GM21381 (cell line): ENCODE measurements at regions not wholly inside any gene's neighbourhood (a gene's known extent, or its start where the extent isn't known, plus 50 kb on each side); places are given as distances from the start of the nearest gene placed in this dataset.

Experiments
- ATAC-seq: cut with Tn5 transposase; IDR thresholded peaks from one replicate; pipeline ENCODE4 v1.9.1; 2021; ENCODE audit warnings: mild to moderate bottlenecking, moderate library complexity; ENCODE audit not compliant: unreplicated experiment

DNA sequence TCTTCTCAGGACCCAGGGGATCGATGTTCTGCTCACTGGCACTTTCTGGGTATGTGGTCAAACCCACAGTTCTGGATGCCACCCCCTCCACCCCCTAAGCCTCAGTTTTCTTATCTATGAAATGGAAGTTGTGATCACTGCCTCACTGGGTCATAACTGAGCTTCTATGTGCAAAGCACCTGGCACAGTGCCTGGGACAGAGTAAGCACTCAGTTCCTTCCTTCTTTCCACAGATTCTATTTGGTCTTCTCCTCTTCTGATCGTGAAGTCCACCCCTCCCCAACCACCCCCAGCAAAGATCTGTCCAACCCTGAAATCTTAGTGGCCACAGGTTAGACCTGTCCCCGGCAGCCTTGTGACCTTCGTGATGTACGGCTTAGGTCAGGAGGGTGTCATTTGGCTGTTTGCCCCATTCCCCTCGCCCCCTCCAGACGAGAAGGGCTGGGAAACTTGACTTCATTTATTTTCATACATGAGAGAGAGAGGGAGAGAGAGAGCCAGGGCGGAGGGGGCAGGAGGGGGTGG lies 181.4 kb downstream of the FGF18 start:
- no peak for ATAC-seq

DNA sequence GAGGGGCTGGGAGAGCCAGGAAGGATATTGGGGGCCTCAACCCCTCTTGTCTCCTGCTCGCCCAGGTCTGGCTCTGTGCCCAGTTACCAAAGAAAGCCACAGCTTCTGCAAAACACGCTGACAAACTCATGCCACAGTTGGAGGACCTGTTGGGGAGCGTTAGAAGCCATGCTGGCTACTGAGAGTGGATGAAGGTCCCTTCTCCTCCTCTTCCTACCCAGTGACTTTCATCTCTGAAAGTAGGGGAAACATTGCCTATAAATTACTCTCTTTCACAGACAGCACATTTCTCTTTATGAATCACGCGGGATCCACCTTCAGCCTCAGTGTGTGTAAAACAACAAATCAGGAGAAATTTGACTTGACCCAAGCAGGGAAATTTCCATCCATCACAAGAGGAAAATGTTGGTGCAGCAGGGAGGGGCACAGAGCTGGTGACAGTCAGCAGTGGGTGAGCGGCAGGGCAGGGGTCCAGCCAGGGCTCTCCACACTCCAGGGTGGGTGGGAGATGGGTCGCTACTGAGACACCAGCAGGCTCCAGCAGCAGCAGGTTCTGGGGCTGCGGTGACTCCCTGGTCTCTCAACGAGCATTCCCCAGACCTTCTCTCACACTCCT lies 181.9 kb downstream of the FGF18 start:
- no peak for ATAC-seq

DNA sequence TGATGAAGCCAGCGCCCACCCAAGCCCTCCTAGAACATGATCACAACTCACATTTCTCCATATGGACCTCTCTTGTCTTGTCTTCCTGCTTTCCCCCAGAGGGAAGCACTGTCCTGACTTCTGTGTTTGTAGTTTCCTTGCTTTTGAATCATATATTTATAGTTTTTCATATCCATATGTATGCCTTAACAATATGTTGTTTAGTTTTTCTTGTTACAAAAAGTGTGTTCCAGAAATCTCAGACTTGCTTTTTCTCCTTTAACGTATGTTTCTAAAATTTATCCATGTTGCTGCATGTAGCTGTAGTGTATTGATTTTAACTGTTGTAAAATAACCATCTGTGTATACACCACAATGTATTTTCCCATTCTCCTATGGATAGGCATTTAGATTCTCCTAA lies 182.0 kb upstream of the SMIM23 start:
- ATAC-seq = no peak

DNA sequence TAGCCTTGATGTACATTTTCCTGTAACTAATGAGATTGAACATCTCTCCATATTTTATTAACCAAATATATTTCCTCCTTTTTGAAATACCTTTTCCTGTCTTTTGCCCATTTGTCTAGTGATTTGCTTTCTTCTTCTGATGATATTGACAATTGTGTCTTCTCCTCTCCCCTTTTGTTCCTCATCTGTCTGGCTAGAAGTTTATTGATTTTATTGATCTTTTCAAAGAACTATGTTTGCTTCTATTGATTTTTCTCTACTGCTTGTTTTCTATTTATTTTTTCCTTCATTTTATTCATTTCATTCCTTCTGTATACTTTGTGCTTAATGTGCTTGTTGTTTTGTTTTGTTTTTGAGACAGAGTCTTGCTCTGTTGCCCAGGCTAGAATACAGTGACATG lies 181.4 kb upstream of the SMIM23 start:
- no peak for ATAC-seq

DNA sequence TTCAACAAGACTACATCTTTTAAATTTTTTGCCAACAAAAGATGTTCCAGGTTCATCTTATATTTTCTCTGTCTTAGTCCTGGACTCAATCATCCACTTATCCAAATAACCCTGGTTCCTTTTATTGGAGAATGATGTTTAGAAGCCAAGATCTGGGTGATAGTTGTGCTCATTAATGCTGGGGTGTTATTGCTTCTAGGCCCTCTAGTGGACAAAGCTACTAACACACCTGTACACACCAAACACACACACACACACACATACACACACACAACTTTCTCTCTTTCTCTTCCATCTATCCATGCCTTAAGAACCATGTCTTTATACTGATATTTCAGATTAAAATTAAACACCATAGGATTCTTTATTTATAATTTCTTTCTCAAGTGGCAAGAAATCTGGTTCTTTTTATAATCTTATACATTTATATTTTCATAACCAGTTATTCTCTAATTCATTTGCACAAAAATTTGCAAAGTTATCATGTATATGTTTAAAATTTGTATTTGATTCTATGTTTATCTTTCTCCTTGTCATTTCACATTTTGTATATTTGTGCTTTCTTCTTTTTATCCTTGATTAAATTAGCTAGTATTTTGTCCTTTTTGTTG lies 179.1 kb upstream of the SMIM23 start:
- ATAC-seq = no peak

DNA sequence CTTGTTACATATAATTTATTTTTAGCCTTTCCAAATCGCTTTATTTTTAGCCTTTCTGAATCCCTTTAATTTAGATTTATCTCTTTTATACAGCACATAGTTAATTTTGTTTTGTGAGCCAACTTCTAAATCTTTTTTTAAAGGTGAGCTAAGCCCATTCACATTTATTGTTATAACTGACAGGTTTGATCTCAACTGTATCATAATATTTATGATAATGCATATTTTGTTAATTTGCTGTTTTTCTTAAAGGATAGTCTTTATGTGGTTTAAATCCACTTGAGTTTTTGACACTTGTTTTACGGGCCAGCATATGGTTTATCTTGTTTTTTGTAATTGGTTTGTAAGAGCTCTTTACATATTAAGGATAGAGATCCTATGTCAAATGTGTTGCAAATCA lies 177.8 kb upstream of the SMIM23 start:
- no peak for ATAC-seq

DNA sequence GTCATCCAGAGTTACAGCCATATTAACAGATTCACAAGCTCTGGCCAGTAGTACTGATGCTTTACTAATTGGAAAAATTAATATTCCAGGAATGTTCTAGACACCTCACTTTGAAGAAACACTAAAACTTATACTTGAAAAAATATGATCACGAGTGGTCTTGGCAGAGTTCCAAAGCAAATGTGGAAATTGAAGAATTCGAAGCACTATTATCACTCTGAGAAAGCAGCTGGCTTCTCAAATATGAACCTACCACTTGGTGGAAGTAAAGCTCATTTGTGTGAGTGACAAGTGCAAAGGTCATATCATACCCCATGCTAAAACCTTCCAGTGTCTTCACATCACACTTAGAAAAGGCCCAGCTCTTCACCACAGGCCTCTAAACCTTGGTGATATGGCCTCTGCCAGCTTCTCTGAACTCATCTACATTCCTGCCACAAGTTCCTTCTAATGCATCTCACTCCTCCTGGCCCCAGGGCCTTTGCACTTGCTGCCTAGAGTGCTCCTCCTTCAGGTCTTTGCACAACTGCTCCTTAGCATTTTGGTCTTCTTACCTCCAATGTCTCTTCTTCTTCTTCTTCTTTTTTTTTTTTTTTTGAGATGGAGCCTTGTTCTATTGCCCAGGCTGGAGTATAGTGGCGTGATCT lies 175.7 kb upstream of the SMIM23 start:
- no peak for ATAC-seq

DNA sequence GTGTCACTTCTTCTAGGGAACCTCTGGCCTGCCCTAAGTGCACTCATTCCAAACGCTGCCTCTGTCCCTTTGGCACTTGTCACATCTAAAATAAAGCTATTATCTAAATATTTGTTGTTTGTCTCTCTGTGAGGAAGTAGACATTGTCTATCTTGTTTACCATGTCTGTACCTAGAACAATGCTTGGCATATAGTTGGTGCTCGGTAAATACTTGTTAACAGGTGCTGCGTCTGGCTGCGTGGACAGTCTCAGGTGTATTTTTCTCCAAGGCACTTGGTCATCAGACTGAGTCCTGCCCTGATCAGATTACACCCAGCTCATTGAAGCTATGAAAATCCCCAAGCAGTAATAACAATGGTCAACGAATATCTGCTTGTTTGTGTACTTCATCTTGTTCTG lies 174.9 kb upstream of the SMIM23 start:
- ATAC-seq = no peak

DNA sequence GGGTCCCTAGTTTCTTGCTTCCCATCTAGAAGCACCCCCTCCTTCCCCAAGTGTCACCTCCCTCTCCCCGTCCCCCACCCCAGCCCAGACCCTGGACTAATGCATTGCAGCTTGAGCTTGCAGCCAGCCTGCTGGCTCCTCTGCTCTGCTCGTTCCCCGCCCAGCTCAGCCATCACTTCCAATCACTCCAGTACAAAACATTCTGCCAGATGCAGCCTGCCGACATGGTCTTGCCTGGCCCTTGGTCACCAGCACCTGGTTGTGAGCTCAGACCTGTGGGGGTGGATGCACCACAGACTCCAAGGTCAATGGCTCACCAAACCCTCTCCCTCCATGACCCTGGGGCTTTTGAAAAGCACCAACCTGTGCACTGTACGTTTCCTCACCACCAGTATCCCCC lies 172.9 kb upstream of the SMIM23 start:
- no peak for ATAC-seq

DNA sequence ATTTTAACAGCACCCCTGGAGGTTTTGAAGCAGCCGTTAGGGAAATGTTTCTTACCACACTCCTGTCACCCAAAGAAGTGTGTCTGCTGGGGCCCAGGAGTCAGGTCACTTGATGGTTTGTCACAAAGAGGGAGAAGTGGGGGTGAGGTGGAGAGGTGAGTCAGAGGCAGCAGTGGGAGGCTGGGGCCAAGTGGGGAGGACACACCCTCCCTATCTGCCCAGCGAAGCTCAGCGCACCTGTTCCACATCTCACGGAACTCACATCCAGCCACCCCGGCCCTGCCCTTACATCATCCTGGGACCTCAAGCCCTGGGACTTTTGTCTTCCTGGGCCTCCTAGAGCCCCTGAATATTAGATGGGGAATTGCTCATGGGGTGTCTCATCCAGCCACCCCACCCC lies 171.1 kb upstream of the SMIM23 start:
- ATAC-seq = no peak

DNA sequence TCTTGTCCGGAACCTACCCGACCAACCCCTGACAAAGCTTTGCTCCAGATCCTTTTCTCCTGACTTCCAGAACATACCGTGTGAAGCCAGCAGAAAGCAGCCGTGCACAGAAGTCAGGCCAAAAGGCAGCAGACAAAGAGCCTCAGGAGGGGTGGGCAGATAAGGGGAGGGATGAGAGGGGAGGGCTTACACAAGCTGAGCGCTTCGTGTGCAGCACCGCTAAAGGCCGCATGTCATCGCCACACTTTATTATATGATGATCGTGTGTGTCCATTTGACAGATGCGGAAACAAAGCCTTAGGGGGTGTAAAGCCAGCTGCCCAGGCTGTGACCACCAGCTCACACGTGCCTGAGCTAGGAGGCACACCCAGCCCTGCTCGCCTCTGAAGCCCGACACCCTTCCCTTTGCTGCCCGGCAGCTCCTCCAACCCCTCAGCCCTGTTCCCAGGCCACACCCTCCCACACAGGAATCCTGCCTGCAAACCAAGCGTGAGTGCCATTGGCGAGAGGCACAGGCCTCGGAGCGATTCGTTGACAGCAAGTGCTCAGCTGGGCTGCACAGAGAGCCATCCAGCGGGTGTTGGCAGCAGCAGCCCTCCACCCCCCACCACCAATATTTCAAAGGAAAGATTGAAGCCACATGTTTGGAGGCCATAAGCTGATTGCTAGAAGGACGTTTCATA lies 170.5 kb upstream of the SMIM23 start:
- ATAC-seq = no peak

DNA sequence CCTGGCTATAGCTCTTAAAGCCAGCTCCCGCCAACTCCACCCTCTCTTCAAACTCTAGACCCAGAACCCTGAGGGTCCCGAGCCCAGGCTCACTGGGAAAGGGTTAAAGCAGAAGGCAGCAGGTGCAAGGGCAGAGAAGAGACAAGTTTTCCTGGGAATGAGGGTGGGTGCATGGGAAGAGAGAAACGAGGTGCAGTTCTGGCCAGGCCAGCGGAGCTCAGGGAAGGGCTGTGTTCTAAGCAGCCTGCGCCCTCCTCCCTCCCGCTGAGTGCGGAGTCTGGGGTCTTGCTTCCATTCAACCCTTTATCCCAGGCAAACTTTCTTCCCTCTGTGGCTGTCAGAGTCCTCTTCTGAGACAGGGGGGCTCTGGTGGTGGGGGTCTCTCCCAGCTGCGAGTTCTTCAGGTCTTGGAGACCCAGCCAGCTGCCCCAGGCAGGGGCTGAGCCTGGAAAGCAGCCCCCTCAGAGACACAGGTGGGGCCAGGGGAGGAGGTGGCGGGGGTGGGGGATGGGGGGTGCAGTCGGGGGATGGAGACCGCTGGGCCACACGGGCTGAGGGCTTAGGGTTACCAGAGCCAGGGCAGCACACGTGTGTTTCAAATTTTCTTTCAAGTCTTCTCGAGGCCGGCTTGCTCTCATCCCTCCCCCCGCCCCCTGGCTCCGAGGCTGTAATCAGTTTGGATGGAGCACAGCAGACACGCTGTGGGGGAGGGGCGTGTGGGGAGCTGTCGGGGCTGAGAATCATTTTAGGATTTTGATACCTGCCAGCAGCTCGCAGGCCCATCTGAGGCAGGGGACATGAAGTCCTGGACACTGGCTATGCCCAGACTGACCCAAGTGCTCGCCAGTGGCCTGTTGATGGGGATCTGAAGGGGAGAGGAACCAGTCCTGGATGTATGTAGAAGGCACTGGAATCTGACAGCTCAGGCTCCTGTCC lies 169.6 kb upstream of the SMIM23 start:
- ATAC-seq = no peak

DNA sequence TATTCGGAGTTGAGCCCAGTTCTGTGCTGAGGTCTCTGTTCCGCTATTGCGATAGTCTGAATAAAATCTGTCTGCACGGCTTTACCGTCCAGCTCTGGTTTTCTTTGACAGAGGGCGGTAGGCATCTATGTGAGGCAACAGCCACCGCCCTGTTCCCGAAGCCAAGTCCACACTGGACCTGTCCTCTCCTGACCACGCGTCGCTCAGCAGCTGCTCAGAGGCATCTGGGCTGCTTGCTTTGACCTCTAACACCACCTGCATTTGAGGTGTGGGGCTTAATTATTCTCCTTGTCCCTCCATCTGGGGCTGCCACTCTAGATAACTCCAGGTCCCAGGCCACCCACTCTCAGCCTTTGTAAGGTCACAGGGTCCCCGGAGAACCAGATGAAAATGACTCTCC lies 168.4 kb upstream of the SMIM23 start:
- no peak for ATAC-seq

DNA sequence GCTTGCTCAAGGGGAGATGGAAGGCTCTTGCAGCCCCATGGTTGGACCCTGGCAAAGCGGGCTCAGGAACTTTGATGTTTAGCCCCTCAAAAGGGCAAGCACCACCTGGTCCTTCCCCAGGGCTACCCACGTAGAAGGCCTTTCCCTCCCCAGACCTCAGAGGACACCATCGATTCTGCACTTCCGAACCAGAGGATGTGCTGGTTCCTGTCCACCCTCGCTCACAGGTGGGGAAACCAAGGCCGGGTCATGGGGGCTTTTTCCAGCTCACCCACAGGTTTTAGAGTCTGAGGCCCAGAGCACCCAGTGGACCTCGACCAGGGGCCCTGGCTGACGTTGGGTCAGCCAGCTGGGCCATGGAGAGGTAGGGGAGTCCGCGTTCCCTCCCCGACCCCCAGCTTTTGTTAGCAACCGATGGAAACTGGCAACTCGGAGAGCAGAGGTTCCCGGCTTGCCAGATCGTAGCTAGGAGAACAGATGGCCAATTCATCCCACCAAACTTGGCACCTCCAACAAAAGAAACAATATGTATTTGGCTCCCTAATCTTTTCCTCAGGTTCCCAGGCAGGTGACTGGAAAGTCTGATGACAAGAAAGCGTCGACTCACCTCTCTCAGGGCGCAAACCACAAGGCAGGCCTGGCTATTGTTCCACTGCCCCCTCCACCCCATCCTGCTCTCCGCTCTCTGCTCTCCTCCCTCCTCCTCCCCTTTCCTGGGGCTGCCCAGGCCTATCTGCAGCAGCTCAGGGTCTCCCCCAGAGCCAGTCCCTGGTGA lies 167.6 kb upstream of the SMIM23 start:
- no peak for ATAC-seq

DNA sequence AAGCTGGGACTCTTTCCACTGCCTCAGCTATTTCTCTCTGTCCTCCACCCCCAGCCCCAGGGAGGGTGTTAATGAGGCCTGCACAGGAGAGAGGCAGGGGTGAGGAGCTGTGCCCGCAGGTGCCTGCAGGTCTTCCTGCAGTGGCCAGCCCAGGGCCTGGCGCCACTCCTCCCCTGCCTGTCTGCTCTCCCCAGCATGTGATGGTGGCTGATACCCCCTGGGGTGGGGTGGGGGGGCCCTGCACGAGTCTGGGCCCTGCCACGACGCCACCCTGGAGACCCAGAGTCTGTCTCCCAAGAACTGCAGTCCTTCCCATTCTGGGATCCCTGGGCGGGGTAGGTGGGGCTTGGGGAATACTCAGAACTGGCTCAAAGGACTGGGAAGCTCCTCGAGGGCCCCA lies 166.4 kb upstream of the SMIM23 start:
- ATAC-seq = no peak

DNA sequence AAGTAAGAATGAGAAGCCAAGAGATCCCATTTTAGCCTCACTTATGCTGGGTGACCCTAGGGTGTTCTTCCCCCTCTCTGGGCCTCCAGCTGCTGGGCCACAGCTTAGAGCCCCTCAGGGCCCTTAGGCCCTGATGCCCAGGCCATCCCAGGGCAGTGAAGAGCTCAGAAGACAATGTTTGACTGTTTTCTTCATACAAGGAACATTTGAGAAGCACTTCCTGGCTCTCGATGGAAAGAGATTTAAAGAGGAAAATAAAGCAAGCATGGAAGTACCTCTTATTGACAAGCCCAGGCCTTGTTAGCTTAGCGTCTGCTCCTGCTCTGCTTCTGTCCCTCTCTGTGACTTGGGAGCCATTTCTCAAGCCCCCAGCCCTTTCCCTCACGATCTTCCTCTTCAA lies 165.9 kb upstream of the SMIM23 start:
- ATAC-seq = no peak

DNA sequence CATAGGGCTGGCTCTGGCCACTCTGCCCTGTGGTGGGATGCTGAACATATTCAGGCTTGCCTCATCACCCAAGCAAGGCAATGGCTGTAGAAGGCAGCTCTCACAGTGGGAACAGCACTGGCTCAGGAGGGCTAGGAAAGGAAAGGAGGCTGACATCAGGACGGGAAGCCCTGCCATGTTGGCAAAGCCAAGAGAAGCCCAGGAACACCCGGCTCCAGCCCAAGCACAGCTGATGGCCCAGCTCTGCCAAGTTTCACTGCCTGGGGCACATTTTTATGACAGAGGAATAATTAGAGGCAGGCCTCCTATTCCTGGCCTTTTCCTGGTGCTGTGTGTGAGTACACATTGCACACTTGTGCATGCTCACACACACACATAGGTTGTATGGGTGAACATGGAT lies 163.6 kb upstream of the SMIM23 start:
- ATAC-seq = no peak

DNA sequence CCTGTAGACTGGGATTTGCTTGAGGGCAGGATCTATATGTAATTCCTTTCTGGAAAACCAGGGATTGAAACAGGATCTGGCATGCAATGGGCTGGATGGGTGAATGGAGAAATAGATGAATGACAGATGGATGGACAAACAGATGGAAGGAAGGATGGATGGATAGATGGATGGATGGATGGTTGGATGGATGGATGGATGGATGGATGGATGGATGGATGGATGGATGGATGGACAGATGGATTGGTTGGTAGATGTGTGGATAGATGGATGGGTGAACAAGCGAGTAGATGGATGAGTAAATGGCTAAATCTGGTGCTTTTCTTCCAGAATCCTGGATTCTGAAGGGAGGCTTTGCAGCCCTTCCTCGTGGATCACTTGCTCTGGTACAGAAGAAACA lies 162.5 kb upstream of the SMIM23 start:
- ATAC-seq = no peak

DNA sequence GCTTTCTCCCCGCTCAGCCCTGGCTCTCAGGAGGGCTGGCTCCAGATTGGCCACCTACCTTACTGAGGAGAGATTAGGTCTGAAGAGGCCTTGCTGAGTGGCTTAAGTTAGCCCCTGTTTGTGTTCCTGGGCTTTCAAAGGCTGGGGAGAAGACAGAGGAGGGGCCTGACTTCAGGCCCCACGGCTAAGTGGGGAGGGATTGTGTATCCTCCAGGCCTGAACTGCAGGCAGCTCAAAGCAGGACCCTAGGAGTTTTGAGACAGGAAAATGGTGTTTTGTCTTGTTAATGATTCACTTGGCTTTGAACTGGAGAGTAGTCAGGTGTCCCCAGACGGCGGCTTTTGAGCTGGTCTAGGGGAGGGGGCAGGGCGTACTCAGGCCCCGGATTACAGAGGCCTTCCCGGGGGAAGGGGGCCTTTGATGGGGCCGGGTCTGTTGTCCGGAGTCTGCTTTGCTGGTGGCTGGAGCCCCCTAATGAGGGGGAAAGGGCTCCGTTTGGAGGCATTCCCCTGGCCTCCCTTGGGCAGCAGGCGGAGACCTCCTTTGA lies 162.0 kb upstream of the SMIM23 start:
- ATAC-seq = no peak

DNA sequence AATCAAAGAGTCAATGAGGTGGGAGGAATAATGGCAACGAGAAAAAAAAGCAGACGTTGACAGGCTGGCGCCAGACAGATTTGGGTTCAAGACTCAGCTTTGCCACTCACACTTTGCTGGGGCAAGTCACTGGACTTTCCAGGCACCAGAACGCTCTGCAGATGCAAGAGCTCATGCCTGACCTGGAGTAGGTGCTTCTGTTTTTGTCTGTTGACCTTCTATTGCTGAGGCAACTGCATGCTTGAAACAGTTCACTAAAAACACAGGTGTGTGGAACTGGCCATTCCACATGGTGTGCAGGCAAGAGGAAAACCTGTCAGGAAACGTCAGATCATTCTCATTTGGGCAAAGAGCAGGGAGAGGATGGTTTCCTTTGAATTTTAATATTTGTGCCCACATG lies 161.2 kb upstream of the SMIM23 start:
- no peak for ATAC-seq
